HG03342 (cell line): ENCODE measurements at regions not wholly inside any gene's neighbourhood (a gene's known extent, or its start where the extent isn't known, plus 50 kb on each side); places are given as distances from the start of the nearest gene placed in this dataset.
"Not testable (repeated sequence)": the region's sequence is repeated elsewhere in the genome, so short reads cannot be mapped to it uniquely, and the experiment has no call there.

Experiments
- ATAC-seq: cut with Tn5 transposase; IDR thresholded peaks from one replicate; pipeline ENCODE4 v1.9.1; 2021; ENCODE audit warnings: mild to moderate bottlenecking, moderate library complexity; ENCODE audit not compliant: unreplicated experiment

- ATAC-seq, result no peak
These were observed 52.6 kb upstream of the SP8 start for GRCh38 chr7:20839196-20839735.

GRCh38 chr7:20839987-20840386 lies 53.3 kb upstream of the SP8 start:
- no peak for ATAC-seq

GRCh38 chr7:20846791-20847190 lies 60.1 kb upstream of the SP8 start:
- no peak for ATAC-seq

GRCh38 chr7:20858951-20859350 lies 72.3 kb upstream of the SP8 start:
- no peak for ATAC-seq

GRCh38 chr7:20861468-20861867 lies 74.8 kb upstream of the SP8 start:
- no peak for ATAC-seq

- ATAC-seq, result no peak
These were observed 75.9 kb upstream of the SP8 start for GRCh38 chr7:20862554-20862953.

GRCh38 chr7:20864221-20864620 lies 77.5 kb upstream of the SP8 start:
- no peak for ATAC-seq

GRCh38 chr7:20865684-20866083 lies 79.0 kb upstream of the SP8 start:
- no peak for ATAC-seq

GRCh38 chr7:20870977-20871376 lies 84.3 kb upstream of the SP8 start:
- no peak for ATAC-seq

- no peak for ATAC-seq
These were observed 106.1 kb upstream of the SP8 start for GRCh38 chr7:20892776-20893175.

- ATAC-seq, result no peak
These were observed 108.1 kb upstream of the SP8 start for GRCh38 chr7:20894806-20895205.

- no peak for ATAC-seq
These were observed 108.9 kb upstream of the SP8 start for GRCh38 chr7:20895563-20895962.

- ATAC-seq, result no peak
These were observed 110.3 kb upstream of the SP8 start for GRCh38 chr7:20896996-20897395.

GRCh38 chr7:20906801-20907453 lies 120.2 kb upstream of the SP8 start:
- ATAC-seq, result no peak

- no peak for ATAC-seq
These were observed 124.4 kb upstream of the SP8 start for GRCh38 chr7:20911081-20911480.

- ATAC-seq, result no peak
These were observed 127.2 kb upstream of the SP8 start for GRCh38 chr7:20913853-20914252.

- ATAC-seq, result no peak
These were observed 129.6 kb upstream of the SP8 start for GRCh38 chr7:20916311-20916710.

- no peak for ATAC-seq
These were observed 130.9 kb upstream of the SP8 start for GRCh38 chr7:20917603-20918002.

- ATAC-seq, result no peak
These were observed 131.5 kb upstream of the SP8 start for GRCh38 chr7:20918156-20918555.

GRCh38 chr7:20927178-20927577 lies 140.5 kb upstream of the SP8 start:
- ATAC-seq, result not testable (repeated sequence)

- no peak for ATAC-seq
These were observed 141.3 kb upstream of the SP8 start for GRCh38 chr7:20927976-20928375.

- ATAC-seq, result no peak
These were observed 142.5 kb upstream of the SP8 start for GRCh38 chr7:20929199-20929598.

GRCh38 chr7:20931739-20932138 lies 145.1 kb upstream of the SP8 start:
- ATAC-seq, result no peak
